ENCODE measurements at regions not wholly inside any gene's neighbourhood (a gene's known extent, or its start where the extent isn't known, plus 50 kb on each side); places are given as distances from the start of the nearest gene placed in this dataset.

DNA sequence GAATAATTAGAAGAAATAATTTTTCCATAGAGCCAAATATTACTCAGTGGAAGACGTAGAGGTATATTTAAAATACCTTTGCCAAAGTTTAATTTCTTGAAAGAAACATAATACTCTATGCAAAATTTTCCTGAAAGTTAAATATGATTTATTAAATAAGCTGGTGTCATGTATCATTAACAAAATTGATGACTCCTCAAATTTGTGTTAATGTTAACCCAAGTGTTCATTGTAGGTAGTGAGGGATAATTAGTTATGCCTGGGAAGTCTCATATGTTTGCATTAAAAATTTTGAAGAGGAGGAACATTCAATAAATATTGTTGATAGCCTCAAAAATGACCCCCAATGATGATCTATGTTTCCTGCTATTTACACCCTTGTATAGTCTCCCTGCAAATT is 292.7 kb upstream of the AMOT start:
- TF ChIP-seq, protein P1, sequence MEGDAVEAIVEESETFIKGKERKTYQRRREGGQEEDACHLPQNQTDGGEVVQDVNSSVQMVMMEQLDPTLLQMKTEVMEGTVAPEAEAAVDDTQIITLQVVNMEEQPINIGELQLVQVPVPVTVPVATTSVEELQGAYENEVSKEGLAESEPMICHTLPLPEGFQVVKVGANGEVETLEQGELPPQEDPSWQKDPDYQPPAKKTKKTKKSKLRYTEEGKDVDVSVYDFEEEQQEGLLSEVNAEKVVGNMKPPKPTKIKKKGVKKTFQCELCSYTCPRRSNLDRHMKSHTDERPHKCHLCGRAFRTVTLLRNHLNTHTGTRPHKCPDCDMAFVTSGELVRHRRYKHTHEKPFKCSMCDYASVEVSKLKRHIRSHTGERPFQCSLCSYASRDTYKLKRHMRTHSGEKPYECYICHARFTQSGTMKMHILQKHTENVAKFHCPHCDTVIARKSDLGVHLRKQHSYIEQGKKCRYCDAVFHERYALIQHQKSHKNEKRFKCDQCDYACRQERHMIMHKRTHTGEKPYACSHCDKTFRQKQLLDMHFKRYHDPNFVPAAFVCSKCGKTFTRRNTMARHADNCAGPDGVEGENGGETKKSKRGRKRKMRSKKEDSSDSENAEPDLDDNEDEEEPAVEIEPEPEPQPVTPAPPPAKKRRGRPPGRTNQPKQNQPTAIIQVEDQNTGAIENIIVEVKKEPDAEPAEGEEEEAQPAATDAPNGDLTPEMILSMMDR (IDR thresholded peaks at IDR 0.05): no peak
- no peak for TF ChIP-seq POLR2A (IDR thresholded peaks at IDR 0.05)

All from esophagus squamous epithelium (tissue), 4 donors.